NCI-H128 (cell line): ENCODE measurements at regions not wholly inside any gene's neighbourhood (a gene's known extent, or its start where the extent isn't known, plus 50 kb on each side); places are given as distances from the start of the nearest gene placed in this dataset.

Source experiments
- DNase-seq: peaks from one replicate; lab custom pipeline; 2025; ENCODE audit not compliant: unreplicated experiment; lab: John Stamatoyannopoulos, UW

DNA sequence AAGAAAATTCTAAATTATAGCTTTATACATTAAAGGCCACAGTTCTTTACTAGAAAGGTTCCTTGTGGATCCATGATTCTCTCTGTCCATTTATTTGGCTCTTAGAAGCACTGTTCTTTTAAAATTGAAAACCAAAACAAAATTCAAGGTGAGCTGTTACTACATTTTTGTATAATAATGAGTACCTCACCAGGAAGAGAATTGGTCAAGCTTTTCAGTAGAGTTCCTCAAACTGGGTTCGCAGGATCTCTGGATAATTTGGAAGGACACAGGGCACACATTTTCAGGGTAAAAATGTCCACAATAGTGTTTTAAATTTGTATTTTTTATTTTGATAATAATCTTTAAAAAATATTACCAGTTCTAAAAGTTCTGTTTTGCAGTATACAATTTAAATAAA is 93.0 kb downstream of the PPP1R3A start:
- no peak for DNase-seq

DNA sequence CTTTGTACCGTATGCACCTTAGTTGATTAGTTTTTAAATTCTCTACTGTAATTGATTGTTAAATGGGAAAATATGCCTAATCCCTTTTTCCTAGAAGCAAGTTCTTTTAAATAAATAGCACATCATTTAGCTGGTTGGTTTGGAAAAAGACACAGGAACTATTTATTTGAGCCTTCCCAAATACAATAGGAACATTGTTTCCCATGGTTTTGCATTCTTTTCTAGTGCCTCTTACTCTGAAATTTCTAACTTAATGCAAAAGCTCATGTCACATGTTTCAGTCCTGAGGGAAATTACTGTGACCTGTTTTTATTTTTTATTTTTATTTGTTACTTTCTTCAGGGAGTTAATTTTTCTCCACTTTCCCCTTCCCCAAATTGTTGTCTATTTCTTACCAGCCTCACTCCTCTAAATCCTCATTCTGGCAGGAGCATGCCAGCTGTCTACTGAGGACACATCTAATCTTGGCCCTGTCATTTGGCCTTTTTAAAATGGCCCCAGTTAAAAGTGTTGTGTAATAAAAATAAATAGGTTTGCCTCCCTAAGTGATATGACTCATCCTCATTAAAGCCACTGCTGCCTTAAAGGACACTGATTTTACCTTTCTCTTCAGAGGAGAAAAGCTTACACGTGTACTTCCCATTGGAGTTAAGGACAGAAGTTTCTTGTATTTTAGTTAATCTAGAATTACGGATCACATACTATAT is 94.5 kb downstream of the PPP1R3A start:
- DNase-seq: no peak

GRCh38 chr7:113819474-113819873 is 99.3 kb downstream of the PPP1R3A start:
- no peak for DNase-seq

- no peak for DNase-seq
Observed at GRCh38 chr7:113816639-113817038, 102.2 kb downstream of the PPP1R3A start.

- no peak for DNase-seq
Observed at GRCh38 chr7:113813471-113813870, 105.3 kb downstream of the PPP1R3A start.

GRCh38 chr7:113812591-113813255 is 106.1 kb downstream of the PPP1R3A start:
- DNase-seq: no peak

GRCh38 chr7:113810080-113810744 is 108.6 kb downstream of the PPP1R3A start:
- DNase-seq: no peak

- no peak for DNase-seq
Observed at GRCh38 chr7:113809581-113809980, 109.2 kb downstream of the PPP1R3A start.

- no peak for DNase-seq
Observed at GRCh38 chr7:113806633-113807327, 112.0 kb downstream of the PPP1R3A start.

DNA sequence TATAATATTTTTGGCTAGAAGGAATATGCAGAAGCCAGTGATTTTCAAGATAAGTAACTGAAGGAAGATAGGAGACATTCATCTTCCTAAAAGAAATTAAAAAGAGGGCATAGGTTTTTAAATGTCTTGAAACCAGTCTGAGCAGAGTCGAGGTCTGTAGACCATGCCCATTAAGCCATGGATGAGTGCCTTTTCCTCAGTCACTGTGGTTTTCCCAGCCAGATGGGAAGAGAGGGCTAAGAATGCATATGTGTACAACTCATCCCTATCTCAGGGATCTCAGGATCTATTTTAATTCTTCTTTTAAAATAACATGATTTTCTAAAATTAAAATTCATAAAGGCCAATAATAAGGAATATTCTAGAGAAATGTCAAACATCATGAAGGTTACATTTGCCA is 112.8 kb downstream of the PPP1R3A start:
- DNase-seq: no peak

DNA sequence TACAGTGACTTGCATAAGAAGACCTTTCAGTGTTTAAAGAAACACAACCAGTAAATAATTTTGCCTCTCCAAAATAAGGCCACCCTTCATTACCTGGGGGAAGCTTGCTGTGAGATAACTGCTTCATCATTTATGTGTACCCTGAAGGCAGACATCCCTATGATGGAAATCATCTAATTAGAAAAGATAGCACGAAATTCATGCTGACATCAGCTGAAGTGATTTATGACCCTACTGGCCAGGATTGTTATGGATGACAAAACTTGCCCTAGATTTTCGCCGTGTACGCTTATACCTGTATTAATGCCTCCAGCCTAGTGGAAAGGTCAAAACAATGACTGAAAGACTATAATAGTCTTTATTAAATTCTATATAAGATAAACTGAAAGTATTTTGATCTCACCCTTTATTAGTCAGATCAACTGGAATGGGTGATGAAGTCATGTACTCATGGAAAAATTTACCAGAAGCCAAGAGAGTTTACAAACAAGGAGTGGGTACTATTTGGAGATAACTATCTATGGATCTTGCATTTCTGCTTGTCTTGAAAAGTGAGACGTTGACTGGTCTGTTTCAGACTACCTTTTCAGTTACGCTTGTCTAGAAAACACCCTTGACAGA is 114.2 kb downstream of the PPP1R3A start:
- no peak for DNase-seq

DNA sequence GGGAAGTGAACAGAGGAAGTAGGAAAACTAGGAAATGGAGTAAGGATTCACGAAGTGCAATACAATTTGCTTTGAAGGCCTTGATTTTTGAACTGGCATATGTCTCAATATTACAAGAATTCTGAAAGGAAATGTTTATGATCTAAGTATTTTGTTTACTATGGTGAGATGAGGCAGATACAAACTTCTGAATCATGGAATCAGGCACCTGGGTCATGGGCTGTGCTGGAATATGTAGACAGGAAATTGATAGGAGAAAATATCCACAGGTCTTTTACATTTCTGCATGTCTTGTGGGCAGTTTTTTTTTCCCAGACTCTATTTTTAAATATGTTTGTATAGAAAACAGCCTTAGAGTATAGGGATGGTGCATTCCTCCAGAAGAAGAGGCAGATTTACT is 117.1 kb downstream of the PPP1R3A start:
- no peak for DNase-seq

DNA sequence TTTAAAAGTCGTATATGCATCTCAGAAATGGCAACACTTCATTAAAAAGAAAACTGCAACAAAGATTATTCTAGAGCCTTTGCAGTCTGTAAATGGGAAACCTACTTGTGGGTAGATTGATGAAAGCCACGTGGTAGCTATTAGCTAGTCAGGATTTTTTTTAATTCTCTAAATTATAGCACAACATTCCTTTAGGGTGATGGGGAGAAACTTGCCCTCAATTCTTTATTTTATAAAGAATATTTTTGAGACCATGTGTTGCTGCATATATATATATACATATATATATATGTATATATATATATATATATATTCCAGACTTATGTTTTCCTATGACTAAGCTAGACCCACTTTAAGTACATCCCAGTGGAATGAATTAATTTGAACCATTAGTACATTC is 118.0 kb downstream of the PPP1R3A start:
- no peak for DNase-seq

GRCh38 chr7:113799896-113800295 is 118.9 kb downstream of the PPP1R3A start:
- no peak for DNase-seq

GRCh38 chr7:113797420-113798010 is 121.3 kb downstream of the PPP1R3A start:
- no peak for DNase-seq

DNA sequence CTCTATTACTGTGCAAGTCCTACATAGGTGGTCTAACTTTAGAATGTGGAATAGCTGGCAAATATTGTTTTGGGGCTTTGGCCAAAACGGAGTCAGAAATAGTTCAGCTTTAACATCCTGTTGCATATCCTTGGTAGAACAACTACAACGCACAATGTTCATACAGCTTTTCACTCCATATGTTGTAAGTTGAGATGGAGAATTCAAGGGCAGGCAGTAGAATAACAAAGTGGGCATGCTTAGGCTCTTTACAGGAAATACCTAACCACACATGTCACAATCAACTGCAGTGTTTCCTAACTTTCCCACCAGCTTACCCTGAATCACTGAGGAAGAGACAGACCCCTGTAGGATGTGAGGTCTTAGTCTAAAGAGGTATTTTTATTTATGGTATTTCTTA is 122.3 kb downstream of the PPP1R3A start:
- no peak for DNase-seq

- DNase-seq: no peak
Observed at GRCh38 chr7:113794573-113794972, 124.2 kb downstream of the PPP1R3A start.

DNA sequence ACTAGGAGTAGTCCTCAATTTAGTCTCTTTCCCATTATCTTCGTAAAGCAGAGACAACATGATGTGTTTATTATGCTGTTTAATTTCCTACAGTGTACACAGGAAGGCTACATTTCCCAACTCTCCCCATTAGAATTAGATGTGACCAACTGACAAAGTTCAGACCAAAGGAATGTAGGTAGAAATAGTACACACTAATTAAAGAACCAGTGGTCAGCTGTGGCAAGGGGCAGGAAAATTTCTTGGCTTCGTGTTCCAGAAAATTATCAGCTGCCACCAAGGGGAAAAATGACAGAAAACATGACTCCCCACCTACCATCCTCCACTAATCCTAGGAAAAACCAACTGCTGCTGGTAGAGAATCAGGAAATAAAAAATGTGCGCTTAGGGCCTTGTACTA is 125.6 kb downstream of the PPP1R3A start:
- DNase-seq: no peak

DNA sequence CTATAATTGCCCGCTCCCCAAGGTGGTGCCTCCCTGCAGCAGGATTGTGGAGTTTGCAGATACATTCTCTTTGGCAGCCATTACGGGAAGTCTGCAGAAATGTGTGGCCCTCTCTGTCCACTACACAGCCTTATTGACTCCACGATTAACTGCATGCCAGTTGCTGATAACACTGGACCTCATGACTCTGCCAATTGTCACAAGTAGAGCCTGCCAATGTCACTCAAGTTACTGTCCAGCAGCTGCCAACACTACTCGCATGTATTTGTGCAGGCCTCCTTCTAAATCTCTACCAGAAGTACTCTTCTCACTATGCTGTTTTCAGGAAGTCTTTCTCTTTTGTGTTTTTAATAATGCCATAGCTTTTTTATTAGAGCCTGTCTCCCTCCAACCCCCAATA is 128.8 kb downstream of the PPP1R3A start:
- DNase-seq: no peak

GRCh38 chr7:113787106-113787505 is 131.7 kb downstream of the PPP1R3A start:
- DNase-seq: no peak

DNA sequence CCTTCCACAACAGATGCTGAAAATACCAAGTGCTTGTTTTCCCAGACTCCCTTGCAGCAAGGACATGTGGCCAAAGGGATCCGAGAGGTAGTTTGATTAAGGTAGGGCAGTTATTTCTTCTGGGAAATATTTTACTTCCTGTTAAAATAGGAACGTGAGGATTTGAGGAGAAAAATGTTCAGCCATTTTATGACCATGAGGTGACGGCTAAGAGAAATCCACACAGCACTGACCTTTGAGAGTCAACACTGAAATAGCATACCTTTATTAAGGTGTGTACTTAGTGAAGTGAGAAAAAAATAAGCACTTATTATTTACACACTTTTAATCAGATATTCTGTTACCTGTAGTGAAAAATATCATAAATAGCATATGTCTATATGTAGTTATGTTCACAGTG is 133.9 kb downstream of the PPP1R3A start:
- no peak for DNase-seq
